HG03342 (cell line): ENCODE measurements at regions not wholly inside any gene's neighbourhood (a gene's known extent, or its start where the extent isn't known, plus 50 kb on each side); places are given as distances from the start of the nearest gene placed in this dataset.

Experiments used
- ATAC-seq: cut with Tn5 transposase; IDR thresholded peaks from one replicate; pipeline ENCODE4 v1.9.1; 2021; ENCODE audit warnings: mild to moderate bottlenecking, moderate library complexity; ENCODE audit not compliant: unreplicated experiment

DNA sequence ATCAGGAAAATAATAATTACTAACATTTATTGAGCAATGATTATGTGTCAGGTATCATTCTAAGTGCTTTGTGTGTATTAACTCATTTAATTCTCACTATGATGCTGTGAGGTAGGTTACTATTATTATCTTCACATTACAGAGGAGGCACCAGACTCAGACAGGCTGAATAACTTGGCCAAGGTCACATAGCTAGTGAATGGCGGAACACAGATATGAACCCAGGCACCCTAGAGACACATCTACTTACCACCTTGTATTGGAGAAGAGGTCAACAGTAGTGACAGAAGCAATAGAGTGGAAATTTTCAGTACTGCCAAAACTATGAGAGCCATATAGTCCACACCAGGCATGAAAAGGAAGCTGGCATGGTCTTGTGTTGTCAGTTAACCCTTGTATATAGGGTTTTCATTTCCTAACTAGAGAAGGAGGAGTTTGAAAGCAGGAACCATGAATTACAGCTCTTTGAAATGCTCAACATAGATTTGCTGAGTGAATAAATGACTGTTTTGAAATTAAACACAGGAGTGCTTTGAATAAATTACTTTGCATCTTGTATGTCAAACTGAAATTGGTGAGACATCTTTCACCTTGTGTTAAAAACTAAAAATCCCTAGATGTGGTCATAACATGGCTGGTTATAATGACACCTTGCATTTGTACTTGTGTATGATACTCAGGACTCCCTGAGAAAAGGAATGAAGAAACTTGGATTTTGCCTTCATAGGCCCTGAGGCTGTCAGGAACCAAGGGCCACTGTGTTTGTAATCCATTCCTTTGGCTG is 71.8 kb downstream of the RTL9 start:
- ATAC-seq = no peak

- no peak for ATAC-seq
Observed at GRCh38 chrX:110432091-110432905, 73.7 kb downstream of the RTL9 start.

DNA sequence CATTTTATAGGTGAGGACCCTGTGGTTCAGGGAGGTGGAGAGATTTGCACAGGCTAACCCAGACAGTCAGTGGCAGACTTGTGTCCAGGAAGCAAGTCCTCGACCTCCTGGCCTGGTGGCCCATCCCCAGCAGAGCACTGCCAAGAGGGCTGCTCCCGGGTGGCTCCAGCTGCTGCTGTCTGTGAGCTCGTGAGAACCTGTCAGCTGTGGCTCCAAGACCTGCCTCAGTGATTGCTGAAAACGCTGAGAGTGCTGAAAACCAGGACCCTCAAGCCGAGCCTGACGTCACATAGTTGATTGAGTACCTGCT is 74.2 kb downstream of the RTL9 start:
- ATAC-seq = no peak

- no peak for ATAC-seq
Observed at GRCh38 chrX:110435196-110435595, 76.5 kb downstream of the RTL9 start.

DNA sequence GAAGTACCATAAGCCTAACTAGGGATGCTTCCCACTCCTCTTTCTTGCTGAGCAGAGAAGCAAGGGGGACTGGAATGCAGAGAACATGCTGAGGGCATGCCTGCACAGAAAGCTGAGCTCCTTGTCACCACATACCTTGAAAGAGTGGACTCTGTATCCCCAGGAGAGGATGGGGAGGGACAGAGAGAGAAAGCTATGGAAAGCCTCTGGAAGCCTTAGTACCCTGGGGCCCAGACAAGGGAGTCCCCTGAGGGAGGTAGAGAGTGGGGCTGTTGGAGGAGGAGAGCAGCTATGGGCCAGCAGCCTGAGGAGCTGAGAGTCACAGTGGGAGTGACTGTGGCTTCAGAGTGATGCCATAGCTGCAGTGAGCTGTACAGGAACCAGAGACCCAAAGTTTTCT is 77.9 kb downstream of the RTL9 start:
- no peak for ATAC-seq

DNA sequence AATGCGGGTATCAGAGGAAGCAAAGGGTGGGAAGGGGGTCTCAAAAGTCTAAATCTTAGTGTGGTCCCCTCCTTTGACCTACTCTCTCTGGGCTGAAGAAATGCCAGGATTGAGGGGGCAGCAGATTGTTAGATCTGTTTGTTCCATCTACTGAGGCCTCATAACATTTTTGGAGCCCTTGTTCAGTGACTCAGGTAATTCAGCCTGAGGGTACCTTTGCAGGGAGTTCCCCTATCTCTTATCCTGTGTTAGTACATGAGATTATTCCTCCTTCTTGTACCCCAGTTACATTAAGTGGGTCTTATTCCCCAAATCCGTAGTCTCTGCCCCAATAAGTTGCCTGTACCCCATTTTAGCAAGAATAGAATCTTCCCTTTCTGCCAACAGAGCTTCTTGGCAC is 79.0 kb downstream of the RTL9 start:
- ATAC-seq = no peak

GRCh38 chrX:110440016-110440805 is 81.6 kb downstream of the RTL9 start:
- no peak for ATAC-seq

DNA sequence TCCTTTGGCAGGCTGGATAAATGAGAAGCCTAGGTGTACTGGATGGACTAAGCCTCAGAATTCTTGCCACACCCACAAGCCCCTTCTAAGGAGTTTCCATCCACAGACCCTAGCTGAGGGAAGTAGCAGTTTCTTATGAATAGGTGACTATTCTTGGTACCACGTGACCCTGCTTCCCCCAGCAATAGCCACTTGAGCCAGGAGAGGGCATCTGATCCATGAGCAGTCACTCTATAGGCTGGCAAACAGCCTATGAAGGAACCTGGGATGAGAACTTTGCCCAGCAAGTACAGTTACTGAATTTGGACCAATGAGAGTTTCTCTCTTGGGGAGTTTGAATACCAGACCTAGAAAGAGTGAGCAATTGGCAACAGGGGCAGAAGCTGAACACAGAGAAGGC is 84.0 kb downstream of the RTL9 start:
- peak; percentile 94 for ATAC-seq

- no peak for ATAC-seq
Observed at GRCh38 chrX:110444996-110445395, 86.3 kb downstream of the RTL9 start.

- no peak for ATAC-seq
Observed at GRCh38 chrX:110448459-110448858, 89.8 kb downstream of the RTL9 start.

GRCh38 chrX:110449312-110449711 is 90.7 kb downstream of the RTL9 start:
- no peak for ATAC-seq

DNA sequence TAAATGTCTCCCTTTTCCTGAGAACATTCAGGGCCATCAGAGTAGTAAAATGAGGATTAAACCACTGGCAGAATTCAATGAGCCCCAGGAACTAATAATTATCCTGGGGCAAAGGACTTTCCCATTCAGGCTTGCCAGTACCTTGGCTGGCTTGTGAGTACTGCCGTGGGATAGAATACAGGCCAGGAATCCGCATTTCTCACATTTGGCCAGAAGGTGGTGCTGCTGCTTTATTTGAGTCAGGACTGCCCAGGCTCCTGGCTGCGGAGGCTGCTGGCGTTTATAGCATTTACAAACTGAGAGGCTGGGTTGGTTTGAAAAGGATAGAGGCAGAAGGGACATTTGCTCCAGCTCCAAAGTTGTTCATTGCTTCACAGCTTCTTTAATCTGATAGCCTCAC is 91.4 kb downstream of the RTL9 start:
- ATAC-seq = peak; percentile 93

DNA sequence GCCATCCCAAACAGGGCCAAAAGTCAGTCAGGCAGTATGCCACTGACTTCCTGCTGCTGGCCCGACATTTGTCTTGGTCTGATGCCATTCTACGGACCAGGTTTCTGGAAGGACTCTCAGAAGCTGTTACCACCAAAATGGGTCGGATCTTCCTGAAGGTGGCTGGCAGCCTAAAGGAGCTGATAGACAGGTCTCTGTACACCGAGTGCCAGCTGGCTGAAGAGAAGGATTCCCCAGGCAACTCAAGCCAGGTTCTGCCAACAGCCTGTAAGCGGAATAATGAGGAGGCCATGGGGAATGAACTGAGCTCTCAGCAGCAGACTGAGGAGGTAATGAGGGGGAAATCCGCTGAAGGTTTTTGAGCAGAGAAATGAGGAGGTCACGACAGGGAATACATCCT is 95.7 kb downstream of the RTL9 start:
- no peak for ATAC-seq

- ATAC-seq = no peak
Observed at GRCh38 chrX:110462957-110463356, 104.3 kb downstream of the RTL9 start.

- ATAC-seq = no peak
Observed at GRCh38 chrX:110466790-110467189, 108.1 kb downstream of the RTL9 start.

DNA sequence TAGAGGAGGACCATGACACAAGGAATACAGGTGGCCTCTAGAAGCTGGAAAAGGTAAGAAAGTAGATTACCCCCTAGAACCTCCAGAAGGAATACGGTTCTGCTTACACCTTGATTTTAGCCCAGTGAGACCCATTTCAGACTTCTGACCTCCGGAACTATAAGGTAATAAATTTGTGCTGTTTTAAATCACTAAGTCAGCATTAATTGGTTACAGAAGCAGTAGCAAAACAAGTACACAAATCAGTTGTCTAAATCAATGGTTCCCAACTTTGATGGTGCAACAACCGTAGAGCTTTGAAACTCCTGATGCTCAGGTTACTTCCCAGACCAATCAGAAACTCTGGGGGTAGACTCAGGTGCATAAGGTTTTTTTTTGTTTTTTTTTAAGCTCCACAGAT is 113.6 kb downstream of the RTL9 start:
- no peak for ATAC-seq

- no peak for ATAC-seq
Observed at GRCh38 chrX:110477593-110478228, 119.1 kb downstream of the RTL9 start.

- ATAC-seq = no peak
Observed at GRCh38 chrX:110491846-110492620, 133.4 kb downstream of the RTL9 start.

DNA sequence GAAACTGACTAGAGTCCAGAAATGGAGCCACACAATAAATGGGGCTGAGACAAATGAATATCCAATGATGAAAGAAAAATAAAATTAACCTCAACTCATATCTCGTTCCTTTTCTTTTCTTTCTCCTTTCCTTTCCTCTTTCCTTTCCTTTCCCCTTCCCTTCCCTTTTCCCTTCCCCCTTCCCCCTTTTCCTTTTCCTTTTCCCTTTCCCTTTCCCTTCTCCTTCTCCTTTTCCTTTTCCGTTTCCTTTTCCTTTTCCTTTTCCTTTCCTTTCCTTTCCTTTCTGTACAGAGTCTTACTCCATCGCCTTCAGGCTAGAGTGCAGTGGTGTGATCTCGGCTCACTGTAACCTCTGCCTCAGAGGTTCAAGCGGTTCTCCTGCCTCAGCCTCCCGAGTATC is 146.3 kb downstream of the RTL9 start:
- ATAC-seq = no peak

DNA sequence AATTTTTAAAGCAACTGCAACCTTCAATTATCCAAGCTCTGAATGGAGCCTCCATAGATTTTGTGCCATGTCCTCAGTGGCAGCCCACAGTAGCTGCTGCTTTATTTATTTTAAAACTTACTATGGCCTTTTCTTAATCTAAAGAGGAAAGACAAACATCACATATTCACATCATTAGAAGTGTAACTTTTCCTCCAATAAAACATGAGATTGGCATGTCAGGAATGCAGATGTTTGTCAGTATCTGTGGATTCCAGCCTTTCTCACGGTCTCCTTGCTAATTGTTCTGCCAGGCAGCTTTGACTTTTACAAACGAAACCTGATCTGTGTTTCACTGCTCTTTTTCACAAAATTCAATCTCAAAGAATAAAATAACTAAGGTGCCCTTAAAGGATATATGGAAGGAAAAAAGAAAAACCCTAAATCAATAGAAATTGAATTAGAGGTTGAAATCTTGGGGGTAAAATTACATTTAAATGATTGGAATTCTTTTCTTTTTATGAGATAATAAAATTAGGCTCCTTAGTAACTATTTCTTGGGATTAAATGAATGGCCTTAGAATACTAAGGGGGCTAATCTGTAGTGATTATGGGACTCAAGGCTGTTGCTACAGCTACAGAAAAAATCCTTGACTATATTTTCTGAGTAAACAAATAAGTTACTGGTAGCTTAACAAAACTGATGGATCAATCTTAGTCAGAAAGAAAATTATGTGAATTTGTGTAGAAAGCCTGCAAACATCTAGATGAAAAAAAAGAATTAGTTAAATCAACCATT is 151.3 kb downstream of the RTL9 start:
- ATAC-seq = no peak
